GM12874 (cell line): ENCODE measurements at regions not wholly inside any gene's neighbourhood (a gene's known extent, or its start where the extent isn't known, plus 50 kb on each side); places are given as distances from the start of the nearest gene placed in this dataset.

ENCODE experiments used
- TF ChIP-seq, protein P1 (sequence below): IDR thresholded peaks from 2 replicates; pipeline ENCODE4 v1.5.1; 2011; ENCODE audit warnings: low read depth, mild to moderate bottlenecking, control low read depth, low read length, moderate library complexity; ENCODE audit not compliant: insufficient read depth

DNA sequence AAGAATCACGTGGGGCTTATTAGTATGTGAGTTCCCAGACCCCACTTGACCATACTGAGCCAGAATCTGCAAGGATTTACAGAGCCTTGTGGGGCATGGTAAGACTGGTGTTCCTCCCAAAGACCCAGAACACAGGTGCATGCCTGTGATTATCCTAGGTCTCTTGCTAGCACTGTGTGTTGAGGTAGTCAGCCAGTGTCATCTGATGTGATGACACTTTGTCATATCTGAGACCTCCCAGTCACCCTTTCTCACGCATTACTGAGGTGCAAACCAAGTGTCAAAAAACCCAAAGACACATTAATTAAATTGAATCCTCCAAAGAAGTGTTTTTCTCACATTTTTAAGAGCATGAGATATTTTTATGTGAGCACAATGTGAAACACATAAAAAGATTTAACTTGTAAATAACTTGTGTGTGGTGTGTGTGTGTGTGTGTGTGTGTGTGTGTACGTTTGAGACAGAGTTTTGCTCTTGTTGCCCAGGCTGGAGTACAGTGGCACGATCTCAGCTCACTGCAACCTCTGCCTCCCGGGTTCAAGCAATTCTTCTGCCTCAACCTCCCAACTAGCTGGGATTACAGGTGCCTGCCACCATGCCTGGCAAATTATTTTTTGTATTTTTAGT lies 162.0 kb upstream of the PRPS1L1 start:
- TF ChIP-seq, protein P1, sequence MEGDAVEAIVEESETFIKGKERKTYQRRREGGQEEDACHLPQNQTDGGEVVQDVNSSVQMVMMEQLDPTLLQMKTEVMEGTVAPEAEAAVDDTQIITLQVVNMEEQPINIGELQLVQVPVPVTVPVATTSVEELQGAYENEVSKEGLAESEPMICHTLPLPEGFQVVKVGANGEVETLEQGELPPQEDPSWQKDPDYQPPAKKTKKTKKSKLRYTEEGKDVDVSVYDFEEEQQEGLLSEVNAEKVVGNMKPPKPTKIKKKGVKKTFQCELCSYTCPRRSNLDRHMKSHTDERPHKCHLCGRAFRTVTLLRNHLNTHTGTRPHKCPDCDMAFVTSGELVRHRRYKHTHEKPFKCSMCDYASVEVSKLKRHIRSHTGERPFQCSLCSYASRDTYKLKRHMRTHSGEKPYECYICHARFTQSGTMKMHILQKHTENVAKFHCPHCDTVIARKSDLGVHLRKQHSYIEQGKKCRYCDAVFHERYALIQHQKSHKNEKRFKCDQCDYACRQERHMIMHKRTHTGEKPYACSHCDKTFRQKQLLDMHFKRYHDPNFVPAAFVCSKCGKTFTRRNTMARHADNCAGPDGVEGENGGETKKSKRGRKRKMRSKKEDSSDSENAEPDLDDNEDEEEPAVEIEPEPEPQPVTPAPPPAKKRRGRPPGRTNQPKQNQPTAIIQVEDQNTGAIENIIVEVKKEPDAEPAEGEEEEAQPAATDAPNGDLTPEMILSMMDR, result no peak

DNA sequence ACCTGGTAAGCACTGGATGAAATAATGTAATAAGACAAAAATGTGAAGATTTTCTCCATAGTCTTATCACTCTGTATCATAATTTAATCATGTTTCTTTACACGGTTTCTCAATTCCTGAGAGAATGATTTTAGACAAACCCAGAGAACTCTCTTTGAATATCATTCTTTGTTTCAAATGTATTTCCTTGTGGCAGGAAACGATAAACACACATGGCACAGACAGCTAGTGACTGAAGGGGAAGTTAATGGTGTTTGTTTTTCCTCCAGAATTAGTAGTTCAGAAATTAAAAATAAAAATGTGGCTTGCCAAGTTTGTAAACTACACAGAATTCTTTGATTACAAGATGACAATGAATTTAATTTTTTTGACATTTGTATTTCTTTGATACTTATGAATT lies 163.7 kb upstream of the PRPS1L1 start:
- TF ChIP-seq, protein P1, result no peak

DNA sequence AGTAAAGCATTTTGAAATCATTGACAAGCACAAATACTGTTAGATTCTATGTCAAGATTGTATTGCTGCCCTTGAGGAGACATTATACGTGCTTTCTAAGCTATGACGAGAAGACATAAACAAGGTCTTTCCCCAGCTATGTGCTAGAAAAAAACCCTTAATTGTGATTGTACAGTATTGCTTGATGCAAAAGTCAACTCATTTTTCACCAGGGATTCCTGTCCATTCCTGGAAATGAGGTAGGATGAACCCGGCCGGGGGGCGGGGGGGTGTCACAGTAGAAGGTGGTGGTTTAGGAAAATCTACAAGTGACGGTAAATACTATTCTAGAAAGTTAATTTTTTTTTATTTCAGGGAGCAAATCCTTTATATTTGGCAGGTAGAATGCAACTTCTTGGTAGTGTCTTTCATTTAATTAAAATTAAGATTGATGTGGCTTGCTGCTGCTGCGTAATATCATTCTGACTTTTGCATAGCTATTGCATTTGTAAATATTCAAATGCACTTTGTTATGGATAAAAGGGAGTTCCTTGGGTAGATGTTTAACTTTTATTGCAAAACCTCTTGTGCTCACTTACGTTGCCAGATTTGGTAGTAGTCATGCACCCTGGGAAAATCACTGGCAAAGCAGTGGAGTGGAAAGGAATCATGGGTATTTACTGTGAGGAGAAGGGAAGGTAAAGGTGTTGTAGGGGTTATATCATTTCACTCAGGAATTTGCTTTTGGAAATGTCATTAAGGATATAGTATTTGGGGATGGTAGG lies 164.4 kb upstream of the PRPS1L1 start:
- TF ChIP-seq, protein P1, result no peak

DNA sequence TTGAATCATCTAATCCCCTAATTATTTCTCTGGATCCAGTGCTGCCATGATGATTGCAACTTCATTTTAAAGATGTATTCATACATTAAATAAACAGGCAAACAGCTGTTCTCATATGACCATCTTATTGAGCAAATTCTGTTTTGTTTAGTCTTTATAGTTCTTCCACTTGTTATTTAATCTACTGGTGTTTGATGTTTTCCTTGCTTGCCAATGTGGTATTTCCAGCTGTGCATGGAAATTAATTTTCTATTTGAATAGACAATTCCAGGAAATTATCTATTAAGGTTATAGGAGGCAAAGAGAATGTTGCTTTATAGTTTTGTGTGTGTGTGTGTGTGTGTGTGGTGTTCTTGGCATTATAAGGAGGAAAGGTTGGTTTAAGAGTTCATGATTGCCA lies 167.0 kb upstream of the PRPS1L1 start:
- TF ChIP-seq, protein P1, result no peak

DNA sequence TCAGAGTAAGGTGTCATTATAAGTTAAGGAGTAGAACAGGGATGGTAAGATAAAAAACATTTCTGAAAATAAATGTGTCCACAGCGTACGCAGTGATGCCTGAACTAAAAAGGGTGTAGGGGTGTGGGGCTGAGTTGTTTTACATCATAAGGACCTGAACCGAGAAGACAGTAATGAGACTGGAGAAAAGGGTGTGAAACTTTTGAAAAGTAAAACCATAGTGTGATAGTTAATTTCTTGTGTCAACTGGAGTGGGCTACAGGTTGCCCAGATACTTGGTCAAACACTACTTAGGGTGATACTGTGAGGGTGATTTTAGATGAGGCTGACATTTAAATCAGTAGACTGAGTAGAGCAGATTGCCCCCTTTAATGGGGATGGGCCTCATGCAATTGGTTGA lies 169.0 kb upstream of the PRPS1L1 start:
- TF ChIP-seq, protein P1, result no peak

DNA sequence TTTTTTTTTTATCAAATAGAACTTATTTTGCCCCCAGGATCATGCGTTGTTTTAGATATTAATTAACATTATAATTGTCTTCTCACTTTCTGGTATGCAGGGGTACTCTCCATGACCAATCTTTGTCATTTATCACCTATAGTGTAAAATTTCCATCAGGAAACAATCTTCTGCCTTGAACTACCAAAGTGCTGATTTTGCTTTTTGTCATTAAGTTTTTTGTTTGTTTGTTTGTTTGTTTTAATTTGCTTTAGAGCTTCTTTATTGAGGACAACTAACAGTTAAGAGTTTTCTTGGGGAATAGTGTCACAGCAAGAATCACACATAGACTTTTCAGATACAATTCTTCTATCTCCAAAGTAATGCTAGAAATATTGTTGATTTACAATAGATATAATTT lies 171.2 kb upstream of the PRPS1L1 start:
- TF ChIP-seq, protein P1, result no peak

DNA sequence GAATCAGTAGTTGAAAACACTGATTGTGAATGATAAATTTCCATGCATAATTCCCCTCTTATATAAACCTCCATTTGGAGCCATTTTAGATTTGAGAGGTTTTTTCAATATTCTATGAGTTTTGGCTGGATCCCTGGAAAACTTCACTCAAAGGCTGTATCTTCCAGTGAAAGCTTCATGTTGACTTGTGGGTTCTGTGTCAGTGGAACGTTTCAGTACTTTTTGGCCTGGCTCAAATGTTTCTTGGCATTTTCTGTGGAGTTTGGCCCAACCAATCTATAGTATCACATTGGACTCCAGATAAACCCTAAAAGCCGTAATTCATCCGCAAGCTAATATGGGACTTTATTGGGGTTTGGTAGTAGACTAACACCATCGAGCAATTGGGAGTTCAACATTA lies 172.6 kb upstream of the PRPS1L1 start:
- TF ChIP-seq, protein P1, result no peak
